Motor neuron (in vitro differentiated cells): ENCODE measurements at regions not wholly inside any gene's neighbourhood (a gene's known extent, or its start where the extent isn't known, plus 50 kb on each side); places are given as distances from the start of the nearest gene placed in this dataset.
A peak's percentile ranks its signal among the peaks of the same experiment; 100 is the strongest.
"Not testable (repeated sequence)": the region's sequence is repeated elsewhere in the genome, so short reads cannot be mapped to it uniquely, and the experiment has no call there.

Experiments used
- ATAC-seq, 8 experiments: fragments of 200-7000 bp; cut with Tn5 transposase; replicated peaks in 6 of 8; 2 replicates each; pipeline ENCODE4 v1.8.0; 2021; ENCODE audit warnings: mild to moderate bottlenecking in 8 of 8, moderate library complexity in 8 of 8
- H3K27ac ChIP-seq, 2 donors: fragments of 250-450 bp; sonication (Bioruptor Pico); 2 replicates each; pipeline ENCODE4 v1.9.0; 2021; ENCODE audit warnings: antibody characterized with exemption in 2 of 2, mild to moderate bottlenecking in 2 of 2, moderate library complexity in 1 of 2
- H3K4me1 ChIP-seq, 2 donors: fragments of 250-450 bp; sonication (Bioruptor Pico); replicated peaks in 1 of 2; 2 replicates each; pipeline ENCODE4 v1.6.1; 2021; ENCODE audit warnings: antibody characterized with exemption in 2 of 2, mild to moderate bottlenecking in 2 of 2, moderate library complexity in 1 of 2
- H3K4me3 ChIP-seq, 5 donors: fragments of 250-450 bp; sonication (Bioruptor Pico); 2 replicates each; pipeline ENCODE4 v1.9.0; 2021; ENCODE audit warnings: antibody characterized with exemption in 5 of 5, mild to moderate bottlenecking in 5 of 5, moderate library complexity in 4 of 5
- WGBS, 10 experiments: fragments of 450-650 bp; shearing (Covaris generic); methylation state at CpG; one replicate each; pipeline ENCODE4 v1.0.0; 2022; 5-methylcytosine and 5-hydroxymethylcytosine counted together
- in situ Hi-C, 9 experiments: fragments of 400-800 bp; cut with MboI; loops; one replicate each; pipeline ENCODE4 v1.15.0; 2021; ENCODE audit warnings: low sequenced_read_pairs in 9 of 9, low pct_unique_long_range_greater_than_20kb in 2 of 9; ENCODE audit not compliant: unreplicated experiment in 9 of 9

GRCh38 chr5:39658866-39659265 is 234.1 kb upstream of the DAB2 start:
- Histone ChIP-seq H3K4me3 (no peak overlapping the region), H3K4me1 (no peaks in the 10 kb centered on the region), H3K27ac (no peak overlapping the region)
- ATAC-seq, result no peak
- in situ Hi-C loops, result no loop called here
- WGBS, 10 experiments, result 75 to 100% (median 80%) methylated on average over 1 to 3 of the region's 4 CpGs; no CpG with 5 or more reads in 2 of the 10 experiments

- H3K4me1 ChIP-seq, result no peaks in the 10 kb centered on the region
- in situ Hi-C loops, result no loop called here
- ATAC-seq, result no peak
- no peak overlapping the region for H3K27ac ChIP-seq
- 75 to 100% (median 89%) methylated on average over 1 of the region's 1 CpG; no CpG with 5 or more reads in 2 of the 10 experiments for WGBS, 10 experiments
- no peak overlapping the region for H3K4me3 ChIP-seq
Observed at GRCh38 chr5:39657943-39658342, 233.2 kb upstream of the DAB2 start.

GRCh38 chr5:39656600-39656999 is 231.8 kb upstream of the DAB2 start:
- in situ Hi-C loops, result no loop called here
- Histone ChIP-seq H3K4me1 (no peaks in the 10 kb centered on the region), H3K27ac (no peak overlapping the region), H3K4me3 (no peak overlapping the region)
- ATAC-seq, result no peak

- in situ Hi-C loops, result no loop called here
- no peak for ATAC-seq
- no peak overlapping the region for H3K27ac ChIP-seq
- H3K4me1 ChIP-seq, result no peaks in the 10 kb centered on the region
- WGBS, 10 experiments, result 45 to 100% (median 83%) methylated on average over 1 to 4 of the region's 4 CpGs; no CpG with 5 or more reads in 3 of the 10 experiments
- no peak overlapping the region for H3K4me3 ChIP-seq
Observed at GRCh38 chr5:39654715-39655114, 229.9 kb upstream of the DAB2 start.

GRCh38 chr5:39652481-39652880 is 227.7 kb upstream of the DAB2 start:
- ATAC-seq, H3K27ac ChIP-seq, in situ Hi-C loops, H3K4me3 ChIP-seq, H3K4me1 ChIP-seq: not testable (repeated sequence)
- WGBS, 10 experiments, result 13 to 100% (median 85%) methylated on average over 1 to 5 of the region's 6 CpGs; no CpG with 5 or more reads in 5 of the 10 experiments

GRCh38 chr5:39652036-39652435 is 227.3 kb upstream of the DAB2 start:
- Histone ChIP-seq H3K4me1 (no peaks in the 10 kb centered on the region), H3K27ac (no peak overlapping the region), H3K4me3 (no peak overlapping the region)
- 60 to 100% (median 83%) methylated on average over 1 to 4 of the region's 4 CpGs; no CpG with 5 or more reads in 1 of the 10 experiments for WGBS, 10 experiments
- no peak for ATAC-seq
- in situ Hi-C loops, result no loop called here

GRCh38 chr5:39650008-39650762 is 225.4 kb upstream of the DAB2 start:
- Histone ChIP-seq H3K27ac (no peak overlapping the region), H3K4me3 (no peak overlapping the region), H3K4me1 (no peaks in the 10 kb centered on the region)
- WGBS, 10 experiments, result 0 to 80% (median 25%) methylated on average over 1 of the region's 1 CpG; no CpG with 5 or more reads in 3 of the 10 experiments
- ATAC-seq, result peak in 3 of 8 experiments; percentile 60 to 95 (median 75)
- in situ Hi-C loops, result no loop called here

GRCh38 chr5:39648848-39649227 is 224.1 kb upstream of the DAB2 start:
- Histone ChIP-seq H3K4me3 (no peak overlapping the region), H3K27ac (no peak overlapping the region), H3K4me1 (no peaks in the 10 kb centered on the region)
- WGBS, 10 experiments, result 68 to 100% (median 80%) methylated on average over 1 to 6 of the region's 7 CpGs; no CpG with 5 or more reads in 3 of the 10 experiments
- in situ Hi-C loops, result no loop called here
- no peak for ATAC-seq

GRCh38 chr5:39648085-39648847 is 223.5 kb upstream of the DAB2 start:
- no peak for ATAC-seq
- no peak overlapping the region for H3K4me3 ChIP-seq
- 64 to 100% (median 84%) methylated on average over 1 to 3 of the region's 3 CpGs for WGBS, 10 experiments
- H3K27ac ChIP-seq, result no peak overlapping the region
- H3K4me1 ChIP-seq, result no peaks in the 10 kb centered on the region
- in situ Hi-C loops, result no loop called here

GRCh38 chr5:39640552-39640951 is 215.8 kb upstream of the DAB2 start:
- Histone ChIP-seq H3K4me3 (no peak overlapping the region), H3K4me1 (no peaks in the 10 kb centered on the region), H3K27ac (no peak overlapping the region)
- 29 to 100% (median 77%) methylated on average over 1 of the region's 1 CpG; no CpG with 5 or more reads in 4 of the 10 experiments for WGBS, 10 experiments
- in situ Hi-C loops, result no loop called here
- ATAC-seq, result no peak

- in situ Hi-C loops, result no loop called here
- WGBS, 10 experiments, result 55 to 94% (median 86%) methylated on average over 2 to 3 of the region's 3 CpGs; no CpG with 5 or more reads in 1 of the 10 experiments
- no peak overlapping the region for H3K4me3 ChIP-seq
- H3K27ac ChIP-seq, result no peak overlapping the region
- H3K4me1 ChIP-seq, result no peaks in the 10 kb centered on the region
- no peak for ATAC-seq
Observed at GRCh38 chr5:39639618-39640089, 214.9 kb upstream of the DAB2 start.

- Histone ChIP-seq H3K27ac (no peak overlapping the region), H3K4me1 (no peaks in the 10 kb centered on the region), H3K4me3 (no peak overlapping the region)
- in situ Hi-C loops, result no loop called here
- ATAC-seq, result no peak
Observed at GRCh38 chr5:39638813-39639212, 214.0 kb upstream of the DAB2 start.

GRCh38 chr5:39633057-39633456 is 208.3 kb upstream of the DAB2 start:
- no peaks in the 10 kb centered on the region for H3K4me1 ChIP-seq
- H3K27ac ChIP-seq, result no peak overlapping the region
- no peak overlapping the region for H3K4me3 ChIP-seq
- in situ Hi-C loops, result no loop called here
- ATAC-seq, result no peak
- 0 to 96% (median 85%) methylated on average over 1 to 4 of the region's 4 CpGs; no CpG with 5 or more reads in 2 of the 10 experiments for WGBS, 10 experiments
